ENCODE measurements at regions not wholly inside any gene's neighbourhood (a gene's known extent, or its start where the extent isn't known, plus 50 kb on each side); places are given as distances from the start of the nearest gene placed in this dataset.

- TF ChIP-seq POLR2A (IDR thresholded peaks at IDR 0.05) (no peak), CTCF (IDR thresholded peaks at IDR 0.05) (no peak)
Measured at GRCh38 chr14:28941758-28942157, 175.2 kb downstream of the FOXG1 start.
